Caco-2 (cell line): ENCODE measurements at regions not wholly inside any gene's neighbourhood (a gene's known extent, or its start where the extent isn't known, plus 50 kb on each side); places are given as distances from the start of the nearest gene placed in this dataset.

Experiments
- BruUV-seq: library from RNA; stranded (reverse); fragments of 400-500 nt; replicated peaks from 2 replicates; lab custom pipeline; 2021; lab: Mats Ljungman, UMichigan
- CTCF ChIA-PET: fragments of 300-600 bp; sonication (Branson Sonifier 250); formaldehyde crosslinking; loops from one replicate; lab custom pipeline; 2022; ENCODE audit warnings: antibody characterized with exemption; lab: Charles Lee
- POLR2A ChIA-PET: fragments of 300-600 bp; sonication (Branson Sonifier 250); formaldehyde crosslinking; loops from one replicate; lab custom pipeline; 2022; ENCODE audit warnings: antibody characterized with exemption; lab: Charles Lee
- DNase-seq, 2 experiments: peaks; one replicate each; pipeline versions ENCODE4 v3.0.0 to v3.0.0-alpha.2; 2020 to 2022
- H3K27me3 ChIP-seq: replicated peaks from 2 replicates; pipeline ENCODE4 v1.6.0; 2011; ENCODE audit warnings: low read length; ENCODE audit not compliant: control insufficient read depth, insufficient read depth
- H3K36me3 ChIP-seq: 2 replicates; pipeline ENCODE4 v1.5.1; 2011; ENCODE audit warnings: low read length; ENCODE audit not compliant: control insufficient read depth, insufficient read depth
- H3K4me1 ChIP-seq: fragments of 250-450 bp; sonication (Bioruptor Pico); 2 replicates; pipeline ENCODE4 v1.5.1; 2020; ENCODE audit warnings: mild to moderate bottlenecking
- H3K4me3 ChIP-seq: 2 replicates; pipeline ENCODE4 v1.5.1; 2011; ENCODE audit warnings: low read depth, mild to moderate bottlenecking, control low read depth, low read length
- H3K9me3 ChIP-seq: fragments of 250-450 bp; sonication (Bioruptor Pico); 2 replicates; pipeline ENCODE4 v1.5.1; 2020; ENCODE audit warnings: mild to moderate bottlenecking, moderate library complexity
- H3K27ac Mint-ChIP-seq: one replicate; pipeline ENCODE4 v1.8.0; 2022; ENCODE audit warnings: mixed read lengths; ENCODE audit not compliant: unreplicated experiment
- H3K27me3 Mint-ChIP-seq: one replicate; pipeline ENCODE4 v1.8.0; 2022; ENCODE audit warnings: mixed read lengths; ENCODE audit not compliant: insufficient read depth, unreplicated experiment
- H3K36me3 Mint-ChIP-seq: one replicate; pipeline ENCODE4 v1.8.0; 2022; ENCODE audit warnings: mild to moderate bottlenecking, mixed read lengths; ENCODE audit not compliant: insufficient read depth, unreplicated experiment
- H3K4me1 Mint-ChIP-seq: one replicate; pipeline ENCODE4 v1.8.0; 2022; ENCODE audit warnings: low read depth, mixed read lengths; ENCODE audit not compliant: unreplicated experiment
- H3K4me3 Mint-ChIP-seq: one replicate; pipeline ENCODE4 v1.8.0; 2022; ENCODE audit warnings: mild to moderate bottlenecking, moderate library complexity, mixed read lengths; ENCODE audit not compliant: unreplicated experiment
- H3K9me3 Mint-ChIP-seq: one replicate; pipeline ENCODE4 v1.8.0; 2022; ENCODE audit warnings: mixed read lengths; ENCODE audit not compliant: unreplicated experiment
- CTCF ChIP-seq, 2 experiments: fragments of 200-600 bp in 1 of 2; IDR thresholded peaks; 1 replicate in 1 of 2; 2 replicates in 1 of 2; pipeline versions ENCODE4 v1.5.1 to v1.8.0; 2011 to 2022; ENCODE audit warnings: antibody characterized with exemption in 1 of 2, control low read depth in 1 of 2, inconsistent platforms in 1 of 2, low read depth in 1 of 2, low read length in 1 of 2, mild to moderate bottlenecking in 1 of 2, moderate library complexity in 1 of 2; ENCODE audit not compliant: insufficient read depth in 1 of 2, severe bottlenecking in 1 of 2, unreplicated experiment in 1 of 2
- intact Hi-C: fragments of 100-400 bp; cut with micrococcal nuclease; formaldehyde crosslinking; loops from one replicate; pipeline ENCODE4 v1.10.0; 2022; ENCODE audit not compliant: unreplicated experiment

GRCh38 chr7:121774563-121774962 is 98.4 kb upstream of the PTPRZ1 start:
- Histone ChIP-seq H3K4me1 (no peaks in the 10 kb centered on the region), H3K9me3 (no peaks in the 10 kb centered on the region), H3K36me3 (no peaks in the 10 kb centered on the region), H3K27me3 (no peaks in the 10 kb centered on the region), H3K4me3 (no peak overlapping the region)
- Mint-ChIP-seq H3K4me1 (no peaks in the 10 kb centered on the region), H3K36me3 (no peaks in the 10 kb centered on the region), H3K27me3 (peaks cover 4% of the 10 kb centered on the region), H3K4me3 (no peak overlapping the region), H3K9me3 (no peaks in the 10 kb centered on the region), H3K27ac (no peak overlapping the region)
- no peak for TF ChIP-seq CTCF (IDR thresholded peaks at IDR 0.05; ENCODE audit: insufficient read depth in 1 of 2, low read depth in 1 of 2, low read length in 1 of 2, severe bottlenecking in 1 of 2, unreplicated experiment in 1 of 2)
- intact Hi-C loops: no loop called here
- CTCF ChIA-PET: no interaction called here
- DNase-seq: no peak
- POLR2A ChIA-PET: no interaction called here
- no TSS peak for BruUV-seq

GRCh38 chr7:121766676-121767075 is 106.3 kb upstream of the PTPRZ1 start:
- H3K4me1 Mint-ChIP-seq: no peaks in the 10 kb centered on the region
- ChIA-PET POLR2A (no interaction called here), CTCF (no interaction called here)
- H3K4me1 ChIP-seq: no peaks in the 10 kb centered on the region
- no peak for TF ChIP-seq CTCF (IDR thresholded peaks at IDR 0.05; ENCODE audit: insufficient read depth in 1 of 2, low read depth in 1 of 2, low read length in 1 of 2, severe bottlenecking in 1 of 2, unreplicated experiment in 1 of 2)
- intact Hi-C loops: no loop called here
- no peaks in the 10 kb centered on the region for H3K9me3 Mint-ChIP-seq
- H3K4me3 ChIP-seq: no peak overlapping the region
- no peaks in the 10 kb centered on the region for H3K27me3 ChIP-seq
- H3K36me3 Mint-ChIP-seq: no peaks in the 10 kb centered on the region
- no peak overlapping the region for H3K4me3 Mint-ChIP-seq
- H3K27me3 Mint-ChIP-seq: peaks cover 5% of the 10 kb centered on the region
- no peak overlapping the region for H3K27ac Mint-ChIP-seq
- no peaks in the 10 kb centered on the region for H3K36me3 ChIP-seq
- no TSS peak for BruUV-seq
- no peak for DNase-seq
- H3K9me3 ChIP-seq: no peaks in the 10 kb centered on the region

- no TSS peak for BruUV-seq
- H3K4me1 ChIP-seq: no peaks in the 10 kb centered on the region
- CTCF ChIA-PET: no interaction called here
- Mint-ChIP-seq H3K9me3 (no peaks in the 10 kb centered on the region), H3K4me3 (no peak overlapping the region), H3K4me1 (no peaks in the 10 kb centered on the region), H3K27me3 (peaks cover 5% of the 10 kb centered on the region), H3K36me3 (no peaks in the 10 kb centered on the region), H3K27ac (no peak overlapping the region)
- POLR2A ChIA-PET: no interaction called here
- H3K4me3 ChIP-seq: no peak overlapping the region
- no peaks in the 10 kb centered on the region for H3K36me3 ChIP-seq
- intact Hi-C loops: no loop called here
- no peak for DNase-seq
- no peak for TF ChIP-seq CTCF (IDR thresholded peaks at IDR 0.05; ENCODE audit: insufficient read depth in 1 of 2, low read depth in 1 of 2, low read length in 1 of 2, severe bottlenecking in 1 of 2, unreplicated experiment in 1 of 2)
- no peaks in the 10 kb centered on the region; the same call in 1 of the 2 replicates for H3K9me3 ChIP-seq
- H3K27me3 ChIP-seq: no peaks in the 10 kb centered on the region
Observed at GRCh38 chr7:121761399-121761798, 111.6 kb upstream of the PTPRZ1 start.
